Stomach (tissue), 8 donors: ENCODE measurements at regions not wholly inside any gene's neighbourhood (a gene's known extent, or its start where the extent isn't known, plus 50 kb on each side); places are given as distances from the start of the nearest gene placed in this dataset.

ENCODE experiments used
- DNase-seq, 2 donors: peaks; one replicate each; pipeline versions ENCODE4 v3.0.0 to v3.0.0-alpha.2; 2013 to 2019
- H3K27ac ChIP-seq, 5 donors: fragments of 200-600 bp in 4 of 5; sonication (generic) in 4 of 5; one replicate each; pipeline ENCODE4 v1.5.1; 2013 to 2019; ENCODE audit warnings: mild to moderate bottlenecking in 1 of 5, moderate library complexity in 1 of 5
- H3K27me3 ChIP-seq, 3 donors: fragments of 200-600 bp; sonication (generic); one replicate each; pipeline ENCODE4 v1.5.1; 2017 to 2019; ENCODE audit warnings: mixed run types in 1 of 3
- H3K36me3 ChIP-seq, 4 donors: fragments of 200-600 bp; sonication (generic); 1 replicate in 3 of 4; 2 replicates in 1 of 4; pipeline ENCODE4 v1.5.1; 2016 to 2019
- H3K4me1 ChIP-seq, 4 donors: fragments of 200-600 bp; sonication (generic); one replicate each; pipeline ENCODE4 v1.5.1; 2016 to 2019
- H3K4me3 ChIP-seq, 4 donors: fragments of 200-600 bp; sonication (generic) in 3 of 4; one replicate each; pipeline ENCODE4 v1.5.1; 2016 to 2019; ENCODE audit warnings: mild to moderate bottlenecking in 1 of 4
- H3K9me3 ChIP-seq, 4 donors: fragments of 200-600 bp; sonication (generic); one replicate each; pipeline ENCODE4 v1.5.1; 2016 to 2019
- CTCF ChIP-seq, 7 experiments: fragments of 450-650 bp in 4 of 7; fragments of 200-600 bp in 3 of 7; sonication (generic) in 3 of 7; IDR thresholded peaks; one replicate each; pipeline ENCODE4 v1.5.1; 2016 to 2019; ENCODE audit warnings: antibody characterized with exemption in 7 of 7, control low read depth in 2 of 7, mild to moderate bottlenecking in 1 of 7
- EP300 ChIP-seq: sonication (generic); formaldehyde crosslinking; IDR thresholded peaks from one replicate; pipeline ENCODE4 v1.6.1; 2017; ENCODE audit warnings: antibody characterized with exemption
- POLR2A ChIP-seq, 4 donors: fragments of 450-650 bp; IDR thresholded peaks; one replicate each; pipeline ENCODE4 v1.6.1; 2016; ENCODE audit warnings: antibody characterized with exemption in 4 of 4, control low read depth in 2 of 4, mild to moderate bottlenecking in 1 of 4, moderate library complexity in 1 of 4
- POLR2AphosphoS5 ChIP-seq, 3 donors: sonication (generic); formaldehyde crosslinking; IDR thresholded peaks; one replicate each; pipeline ENCODE4 v1.6.1; 2016; ENCODE audit warnings: antibody characterized with exemption in 3 of 3
- WGBS, 5 donors: extraction: QIAGEN DNeasy Blood & Tissue Kit in 3 of 5; methylation state at CpG; one replicate each; pipeline versions ENCODE4 v1.1.5 to v1.1.7; 2013 to 2018; 5-methylcytosine and 5-hydroxymethylcytosine counted together
- intact Hi-C: fragments of 100-400 bp; cut with DNase I; formaldehyde crosslinking; loops from one replicate; pipeline ENCODE4 v1.15.1; 2023; ENCODE audit warnings: low total_unique reads
- donor health status: healthy with polysubstance abuse.
- donor health status: Bipolar disorder and iron deficiency.
- donor health status: healthy.

DNA sequence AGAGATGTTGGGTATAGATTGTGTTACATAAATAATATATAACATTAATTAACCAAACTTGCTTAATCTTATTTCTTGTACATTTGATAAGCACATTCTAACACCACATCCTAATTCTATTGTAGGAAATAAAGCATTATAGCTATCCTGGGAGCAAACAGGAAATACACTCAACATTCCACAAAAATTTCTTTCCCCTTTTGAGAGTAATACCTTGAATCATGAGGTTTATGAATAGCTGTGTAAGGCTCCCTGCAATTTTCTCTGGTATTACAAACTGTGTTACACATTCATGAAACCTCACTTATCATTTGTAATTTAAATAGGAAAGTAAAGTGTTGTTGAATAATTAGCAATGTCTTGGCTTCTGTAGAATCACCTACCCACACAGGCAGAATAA is 95.1 kb downstream of the TMEM47 start:
- H3K4me1 ChIP-seq, result no peaks in the 10 kb centered on the region
- no peaks in the 10 kb centered on the region for H3K9me3 ChIP-seq
- intact Hi-C loops, result no loop called here
- H3K4me3 ChIP-seq, result no peak overlapping the region
- no peaks in the 10 kb centered on the region for H3K27me3 ChIP-seq
- H3K36me3 ChIP-seq, result no peaks in the 10 kb centered on the region
- no peak for TF ChIP-seq CTCF (IDR thresholded peaks at IDR 0.05)
- no peak for TF ChIP-seq EP300
- TF ChIP-seq POLR2AphosphoS5 (IDR thresholded peaks at IDR 0.05), result no peak
- no peak for TF ChIP-seq POLR2A (IDR thresholded peaks at IDR 0.05)
- no peak overlapping the region for H3K27ac ChIP-seq
- DNase-seq, result no peak

DNA sequence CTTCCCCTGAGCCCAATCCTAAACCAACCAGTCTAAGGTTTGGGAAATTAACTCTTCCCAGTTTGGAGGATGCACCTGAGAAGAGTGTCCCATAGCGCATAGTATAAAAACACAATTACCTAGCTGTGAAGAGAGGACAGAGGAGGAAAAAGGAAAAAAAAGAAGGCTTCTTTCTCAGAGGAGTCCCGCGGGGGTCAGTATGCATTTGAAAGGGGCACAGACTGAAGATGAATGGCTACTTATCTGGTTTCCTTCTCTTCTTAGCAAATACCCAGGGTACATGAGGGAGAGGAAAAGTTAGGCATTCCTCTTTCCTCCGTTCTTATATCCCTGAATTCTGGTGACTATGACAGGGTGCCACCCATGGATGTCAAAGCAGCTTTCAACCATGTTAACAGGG is 96.9 kb downstream of the TMEM47 start:
- Histone ChIP-seq H3K27me3 (no peaks in the 10 kb centered on the region), H3K4me3 (no peak overlapping the region), H3K36me3 (no peaks in the 10 kb centered on the region), H3K27ac (no peak overlapping the region), H3K4me1 (no peaks in the 10 kb centered on the region), H3K9me3 (no peaks in the 10 kb centered on the region)
- intact Hi-C loops, result no loop called here
- TF ChIP-seq CTCF (IDR thresholded peaks at IDR 0.05), result no peak
- no peak for TF ChIP-seq POLR2A (IDR thresholded peaks at IDR 0.05)
- no peak for TF ChIP-seq POLR2AphosphoS5 (IDR thresholded peaks at IDR 0.05)
- TF ChIP-seq EP300, result no peak
- DNase-seq, result no peak
- WGBS, 5 donors, result 35 to 71% (median 62%) methylated on average over 4 of the region's 4 CpGs

DNA sequence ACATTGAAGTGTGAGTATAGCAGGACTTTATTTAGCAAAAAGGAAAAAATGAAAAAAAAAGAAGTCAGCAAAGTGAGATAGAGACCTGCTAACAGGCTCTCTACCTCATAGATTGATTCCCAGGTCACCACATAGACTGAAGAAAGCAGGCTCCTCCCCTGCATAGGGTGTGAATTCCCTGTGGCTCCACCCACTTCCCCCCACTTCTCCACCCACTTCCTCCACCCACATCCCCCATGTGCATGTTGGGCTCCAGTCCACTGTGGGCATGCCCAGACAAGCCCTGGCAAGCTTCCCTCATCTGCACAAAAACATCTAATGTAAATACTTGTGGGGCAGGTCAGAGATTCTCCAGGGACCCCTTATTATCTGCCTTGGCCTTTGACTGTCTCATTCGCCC is 97.8 kb downstream of the TMEM47 start:
- DNase-seq, result no peak
- Histone ChIP-seq H3K9me3 (no peaks in the 10 kb centered on the region), H3K27me3 (no peaks in the 10 kb centered on the region), H3K4me1 (no peaks in the 10 kb centered on the region), H3K27ac (no peak overlapping the region), H3K4me3 (no peak overlapping the region), H3K36me3 (no peaks in the 10 kb centered on the region)
- intact Hi-C loops, result no loop called here
- TF ChIP-seq EP300, result no peak
- TF ChIP-seq CTCF (IDR thresholded peaks at IDR 0.05), result no peak
- TF ChIP-seq POLR2AphosphoS5 (IDR thresholded peaks at IDR 0.05), result no peak
- WGBS, 5 donors, result 40 to 59% (median 50%) methylated on average over 1 of the region's 1 CpG

- Histone ChIP-seq H3K27me3 (no peaks in the 10 kb centered on the region), H3K27ac (no peak overlapping the region), H3K36me3 (no peaks in the 10 kb centered on the region), H3K4me3 (no peak overlapping the region), H3K4me1 (no peaks in the 10 kb centered on the region), H3K9me3 (no peaks in the 10 kb centered on the region)
- DNase-seq, result no peak
- WGBS, 5 donors, result 50 to 86% (median 77%) methylated on average over 1 of the region's 1 CpG
- intact Hi-C loops, result no loop called here
- TF ChIP-seq EP300 (no peak), CTCF (IDR thresholded peaks at IDR 0.05) (no peak), POLR2AphosphoS5 (IDR thresholded peaks at IDR 0.05) (no peak), POLR2A (IDR thresholded peaks at IDR 0.05) (no peak)
Measured at GRCh38 chrX:34557733-34558132, 99.4 kb downstream of the TMEM47 start.

- TF ChIP-seq POLR2AphosphoS5 (IDR thresholded peaks at IDR 0.05) (no peak), CTCF (IDR thresholded peaks at IDR 0.05) (no peak), EP300 (no peak), POLR2A (IDR thresholded peaks at IDR 0.05) (no peak)
Measured at GRCh38 chrX:34555481-34555880, 101.6 kb downstream of the TMEM47 start.

More at GRCh38 chrX:34555481-34555880, 101.6 kb downstream of the TMEM47 start:
- no peaks in the 10 kb centered on the region for H3K36me3 ChIP-seq
- no peak overlapping the region for H3K4me3 ChIP-seq
- DNase-seq, result no peak
- no peaks in the 10 kb centered on the region for H3K4me1 ChIP-seq
- intact Hi-C loops, result no loop called here
- H3K9me3 ChIP-seq, result no peaks in the 10 kb centered on the region
- no peak overlapping the region for H3K27ac ChIP-seq
- 71 to 93% (median 78%) methylated on average over 6 of the region's 6 CpGs for WGBS, 5 donors
- no peaks in the 10 kb centered on the region for H3K27me3 ChIP-seq
